ENCODE measurements at regions not wholly inside any gene's neighbourhood (a gene's known extent, or its start where the extent isn't known, plus 50 kb on each side); places are given as distances from the start of the nearest gene placed in this dataset.

DNA sequence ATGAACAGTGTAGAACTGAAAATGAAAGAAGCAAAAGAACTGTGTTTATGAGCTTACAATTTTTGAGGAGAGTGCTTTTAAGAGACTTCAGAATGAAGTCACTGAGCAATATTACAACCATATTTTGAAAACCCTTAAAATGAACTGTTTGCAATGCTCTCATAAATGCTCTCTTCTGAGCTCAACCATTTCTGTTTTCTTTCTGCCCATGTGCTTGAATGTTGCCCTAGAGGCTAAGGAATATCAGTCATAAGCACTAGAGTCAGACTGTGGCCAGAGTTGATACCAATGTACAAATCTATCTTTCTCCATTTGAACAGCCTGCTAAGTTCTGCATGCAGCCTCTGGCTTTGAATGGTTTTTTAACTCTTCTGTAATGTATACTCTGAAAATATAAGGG lies 1092.8 kb downstream of the PCDH9 start:
- no peak for DNase-seq
- Histone ChIP-seq H3K4me3 (no peak overlapping the region), H3K9me3 (no peaks in the 10 kb centered on the region), H3K36me3 (ENCODE audit: low read depth) (no peaks in the 10 kb centered on the region), H3K4me1 (ENCODE audit: low read depth) (no peaks in the 10 kb centered on the region)
- ATAC-seq, result no peak
- no peak for TF ChIP-seq CTCF (IDR thresholded peaks at IDR 0.05)
- intact Hi-C loops (cut with DNase I, micrococcal nuclease), result no loop called here

- ATAC-seq, result no peak
- no peaks in the 10 kb centered on the region for H3K9me3 ChIP-seq
- intact Hi-C loops (cut with DNase I, micrococcal nuclease), result no loop called here
- H3K4me3 ChIP-seq, result no peak overlapping the region
- no peaks in the 10 kb centered on the region for H3K36me3 ChIP-seq (ENCODE audit: low read depth)
- no peak for DNase-seq
- TF ChIP-seq CTCF (IDR thresholded peaks at IDR 0.05), result no peak
- H3K4me1 ChIP-seq (ENCODE audit: low read depth), result no peaks in the 10 kb centered on the region
Measured at GRCh38 chr13:66128692-66129269, 1101.4 kb downstream of the PCDH9 start.

- Histone ChIP-seq H3K4me3 (no peak overlapping the region), H3K9me3 (no peaks in the 10 kb centered on the region)
- intact Hi-C loops (cut with DNase I, micrococcal nuclease), result no loop called here
Measured at GRCh38 chr13:66128201-66128600, 1101.9 kb downstream of the PCDH9 start.

GRCh38 chr13:66117563-66117962 lies 1112.6 kb downstream of the PCDH9 start:
- no peak for TF ChIP-seq CTCF (IDR thresholded peaks at IDR 0.05)
- Histone ChIP-seq H3K9me3 (no peaks in the 10 kb centered on the region), H3K4me3 (no peak overlapping the region), H3K36me3 (ENCODE audit: low read depth) (no peaks in the 10 kb centered on the region), H3K4me1 (ENCODE audit: low read depth) (no peaks in the 10 kb centered on the region)
- intact Hi-C loops (cut with DNase I, micrococcal nuclease), result no loop called here
- ATAC-seq, result no peak
- no peak for DNase-seq

More at GRCh38 chr13:66128201-66128600, 1101.9 kb downstream of the PCDH9 start:
- no peak for ATAC-seq
- TF ChIP-seq CTCF (IDR thresholded peaks at IDR 0.05), result no peak
- no peak for DNase-seq
- Histone ChIP-seq H3K36me3 (ENCODE audit: low read depth) (no peaks in the 10 kb centered on the region), H3K4me1 (ENCODE audit: low read depth) (no peaks in the 10 kb centered on the region)

DNA sequence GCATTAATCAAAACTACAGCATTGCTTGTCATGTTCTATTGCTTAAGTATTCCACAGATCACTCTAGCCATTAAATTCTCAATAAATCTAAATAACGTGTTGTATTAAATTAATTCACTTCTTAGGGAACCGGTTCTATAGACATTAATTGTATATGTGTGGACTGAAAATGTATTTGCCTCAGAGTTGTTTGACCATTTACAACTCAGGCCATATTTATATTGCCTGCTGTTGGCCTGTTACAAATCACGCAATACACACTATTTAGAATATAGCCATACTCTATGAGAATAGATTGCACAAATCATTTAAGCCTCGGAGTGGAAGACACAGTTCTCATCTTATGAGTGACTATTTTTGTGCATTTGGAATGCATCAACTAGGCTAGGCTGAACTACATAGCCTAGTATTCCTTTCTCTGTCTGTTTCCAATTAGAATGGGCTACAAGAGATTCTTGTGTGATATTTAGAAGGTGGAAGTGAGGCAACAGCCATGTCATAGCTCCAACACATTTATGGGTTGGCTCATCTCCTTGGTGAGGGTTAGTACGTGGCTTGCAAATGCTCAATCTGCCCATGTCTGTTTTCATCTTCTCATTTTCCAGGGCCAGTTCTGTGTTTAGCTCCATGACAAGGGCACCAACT lies 1116.1 kb downstream of the PCDH9 start:
- no peak for DNase-seq
- intact Hi-C loops (cut with DNase I, micrococcal nuclease), result no loop called here
- Histone ChIP-seq H3K4me1 (ENCODE audit: low read depth) (no peaks in the 10 kb centered on the region), H3K36me3 (ENCODE audit: low read depth) (no peaks in the 10 kb centered on the region), H3K4me3 (no peak overlapping the region), H3K9me3 (no peaks in the 10 kb centered on the region)
- TF ChIP-seq CTCF (IDR thresholded peaks at IDR 0.05), result no peak
- ATAC-seq, result no peak

All from mucosa of descending colon (tissue), 3 donors.